Thyroid gland (tissue), 4 donors: ENCODE measurements at regions not wholly inside any gene's neighbourhood (a gene's known extent, or its start where the extent isn't known, plus 50 kb on each side); places are given as distances from the start of the nearest gene placed in this dataset.
A peak's percentile ranks its signal among the peaks of the same experiment; 100 is the strongest.

Source experiments
- DNase-seq, 2 donors: peaks; one replicate each; pipeline ENCODE4 v3.0.0-alpha.2; 2019
- H3K27ac ChIP-seq, 3 donors: fragments of 200-600 bp; sonication (generic); 1 replicate in 2 of 3; 2 replicates in 1 of 3; pipeline ENCODE4 v1.5.1; 2016 to 2019; ENCODE audit warnings: mild to moderate bottlenecking in 1 of 3, moderate library complexity in 1 of 3
- H3K27me3 ChIP-seq: fragments of 200-600 bp; sonication (generic); one replicate; pipeline ENCODE4 v1.5.1; 2019
- H3K36me3 ChIP-seq, 2 donors: fragments of 200-600 bp; sonication (generic); one replicate each; pipeline ENCODE4 v1.5.1; 2016 to 2019
- H3K4me1 ChIP-seq, 2 donors: fragments of 200-600 bp; sonication (generic); one replicate each; pipeline ENCODE4 v1.5.1; 2017 to 2019
- H3K4me3 ChIP-seq, 3 donors: fragments of 200-600 bp; sonication (generic); replicated peaks in 1 of 3; 1 replicate in 2 of 3; 2 replicates in 1 of 3; pipeline ENCODE4 v1.5.1; 2016; ENCODE audit warnings: mild to moderate bottlenecking in 1 of 3
- H3K9me3 ChIP-seq: fragments of 200-600 bp; sonication (generic); one replicate; pipeline ENCODE4 v1.5.1; 2017
- CTCF ChIP-seq, 6 experiments: fragments of 200-600 bp in 3 of 6; fragments of 450-650 bp in 3 of 6; sonication (generic) in 3 of 6; IDR thresholded peaks; one replicate each; pipeline ENCODE4 v1.5.1; 2016 to 2019; ENCODE audit warnings: antibody characterized with exemption in 6 of 6, mild to moderate bottlenecking in 2 of 6, inconsistent platforms in 1 of 6, moderate library complexity in 1 of 6
- POLR2A ChIP-seq, 2 donors: fragments of 450-650 bp; IDR thresholded peaks; one replicate each; pipeline ENCODE4 v1.6.1; 2017; ENCODE audit warnings: antibody characterized with exemption in 2 of 2, mild to moderate bottlenecking in 2 of 2, moderate library complexity in 1 of 2
- WGBS, 2 donors: methylation state at CpG; one replicate each; pipeline ENCODE4 v1.1.5; 2017; 5-methylcytosine and 5-hydroxymethylcytosine counted together
- intact Hi-C: fragments of 100-400 bp; cut with DNase I; formaldehyde crosslinking; loops from one replicate; pipeline ENCODE4 v1.15.1; 2023

GRCh38 chr15:29349196-29349595, 79.6 kb upstream of the NSMCE3 start:
- TF ChIP-seq CTCF (IDR thresholded peaks at IDR 0.05) (no peak), POLR2A (IDR thresholded peaks at IDR 0.05) (no peak)
- Histone ChIP-seq H3K27ac (peak overlapping the region in 1 of 3 donors; percentile 71), H3K27me3 (no peaks in the 10 kb centered on the region), H3K36me3 (no peaks in the 10 kb centered on the region), H3K9me3 (no peaks in the 10 kb centered on the region), H3K4me1 (peaks cover 20 to 42% of the 10 kb centered on the region in 2 donors), H3K4me3 (no peak overlapping the region)
- no peak for DNase-seq
- intact Hi-C loops, result loop anchor here (10.0 kb wide), 1 partner anchor 64 kb away; no protein-coding TSS in a partner anchor
- 81 to 88% methylated on average over 2 of the region's 2 CpGs for WGBS, 2 donors

GRCh38 chr15:29348336-29348914, 78.8 kb upstream of the NSMCE3 start:
- WGBS, 2 donors, result 18 to 27% methylated on average over 13 of the region's 13 CpGs
- peak overlapping the region; percentile 20 to 71 (median 55) for H3K27ac ChIP-seq

GRCh38 chr15:29346998-29347397, 77.4 kb upstream of the NSMCE3 start:
- 78 to 83% methylated on average over 3 of the region's 3 CpGs for WGBS, 2 donors
- no peaks in the 10 kb centered on the region for H3K36me3 ChIP-seq
- peaks cover 20 to 42% of the 10 kb centered on the region in 2 donors for H3K4me1 ChIP-seq
- H3K27ac ChIP-seq, result peak overlapping the region; percentile 72 to 98 (median 76)
- no peaks in the 10 kb centered on the region for H3K9me3 ChIP-seq
- TF ChIP-seq CTCF (IDR thresholded peaks at IDR 0.05) (no peak), POLR2A (IDR thresholded peaks at IDR 0.05) (no peak)
- H3K27me3 ChIP-seq, result no peaks in the 10 kb centered on the region
- no peak overlapping the region for H3K4me3 ChIP-seq
- intact Hi-C loops, result loop anchor here (10.0 kb wide), 1 partner anchor 62 kb away; no protein-coding TSS in a partner anchor
- DNase-seq, result no peak

More at GRCh38 chr15:29348336-29348914, 78.8 kb upstream of the NSMCE3 start:
- no peak for TF ChIP-seq CTCF (IDR thresholded peaks at IDR 0.05)
- TF ChIP-seq POLR2A (IDR thresholded peaks at IDR 0.05), result peak in 1 of 2 donors; percentile 46
- intact Hi-C loops, result loop anchor here (10.0 kb wide), 1 partner anchor 64 kb away; no protein-coding TSS in a partner anchor
- no peaks in the 10 kb centered on the region for H3K9me3 ChIP-seq
- H3K4me1 ChIP-seq, result peaks cover 20 to 42% of the 10 kb centered on the region in 2 donors
- DNase-seq, result peak; percentile 89
- no peak overlapping the region for H3K4me3 ChIP-seq
- H3K27me3 ChIP-seq, result no peaks in the 10 kb centered on the region
- no peaks in the 10 kb centered on the region for H3K36me3 ChIP-seq

- H3K4me1 ChIP-seq, result peaks cover 20 to 42% of the 10 kb centered on the region in 2 donors
- no peaks in the 10 kb centered on the region for H3K9me3 ChIP-seq
- TF ChIP-seq POLR2A (IDR thresholded peaks at IDR 0.05), result peak in 1 of 2 donors; percentile 32
- no peak for TF ChIP-seq CTCF (IDR thresholded peaks at IDR 0.05)
- peak overlapping the region; percentile 72 to 98 (median 76) for H3K27ac ChIP-seq
- intact Hi-C loops, result loop anchor here (10.0 kb wide), 1 partner anchor 61 kb away; no protein-coding TSS in a partner anchor
- no peak overlapping the region for H3K4me3 ChIP-seq
- no peaks in the 10 kb centered on the region for H3K27me3 ChIP-seq
- peak; percentile 92 to 94 for DNase-seq
- no peaks in the 10 kb centered on the region for H3K36me3 ChIP-seq
- 37 to 45% methylated on average over 20 of the region's 20 CpGs for WGBS, 2 donors
Observed at GRCh38 chr15:29345549-29346525, 76.2 kb upstream of the NSMCE3 start.
